ENCODE measurements at regions not wholly inside any gene's neighbourhood (a gene's known extent, or its start where the extent isn't known, plus 50 kb on each side); places are given as distances from the start of the nearest gene placed in this dataset.

GRCh38 chr5:159655757-159656409 is 260.4 kb upstream of the ADRA1B start:
- ChIA-PET RAD21 (ENCODE audit: unreplicated experiment) (no interaction called here), CTCF (no interaction called here), POLR2A (no interaction called here), SMC1A (ENCODE audit: uncharacterized antibody, unreplicated experiment) (no interaction called here)
- Histone ChIP-seq H3K79me2 (ENCODE audit: control insufficient read depth, insufficient read depth, low read length) (no peaks in the 10 kb centered on the region), H3K9me3 (replicated peaks; ENCODE audit: control insufficient read depth, insufficient read depth, low read length) (no peaks in the 10 kb centered on the region), H2AFZ (ENCODE audit: control insufficient read depth, low read depth, low read length) (no peak overlapping the region), H3K9ac (ENCODE audit: control insufficient read depth, insufficient read depth, low read length) (no peak overlapping the region), H3K27me3 (replicated peaks in 1 of 2; ENCODE audit: control insufficient read depth in 2 of 2, insufficient read depth in 2 of 2, low read length in 1 of 2) (no peaks in the 10 kb centered on the region), H3K4me1 (ENCODE audit: control insufficient read depth, insufficient read depth, low read length) (no peaks in the 10 kb centered on the region), H3K36me3 (ENCODE audit: control insufficient read depth in 2 of 2, insufficient read depth in 2 of 2, low read length in 1 of 2) (no peaks in the 10 kb centered on the region), H3K4me2 (ENCODE audit: control insufficient read depth, insufficient read depth) (no peak overlapping the region), H3K27ac (ENCODE audit: control insufficient read depth, insufficient read depth) (no peak overlapping the region), H3K4me3 (no peak overlapping the region), H4K20me1 (ENCODE audit: control insufficient read depth, insufficient read depth) (0 out of 2 replicates have a peak, but pooled peaks cover 3% of the 10 kb centered on the region)
- FAIRE-seq (no peak), DNase-seq (ENCODE audit: low read depth, low spot score) (no peak), ATAC-seq (no peak)
- intact Hi-C loops (cut with micrococcal nuclease; ENCODE audit: unreplicated experiment) (no loop called here), in situ Hi-C loops (cut with MboI) (no loop called here)
- no peak for TF ChIP-seq KDM1A (IDR thresholded peaks at IDR 0.05; ENCODE audit: borderline replicate concordance)
- no peak for TF ChIP-seq BACH1 (IDR thresholded peaks at IDR 0.05; ENCODE audit: borderline replicate concordance)
- TF ChIP-seq SP1 (IDR thresholded peaks at IDR 0.05; ENCODE audit: low read depth, low read length) = no peak
- no peak for TF ChIP-seq TCF12 (IDR thresholded peaks at IDR 0.05; ENCODE audit: low read depth, low read length)
- TF ChIP-seq ESRRA (IDR thresholded peaks at IDR 0.05; ENCODE audit: low read length) = no peak
- TF ChIP-seq USF1 (IDR thresholded peaks at IDR 0.05; ENCODE audit: borderline replicate concordance, extremely low read length, insufficient read depth, low read depth, low read length) = no peak
- no peak for TF ChIP-seq HCFC1 (IDR thresholded peaks at IDR 0.05; ENCODE audit: low read length)
- TF ChIP-seq CBX3 (IDR thresholded peaks at IDR 0.05; ENCODE audit: borderline replicate concordance, low read depth) = no peak
- no peak for TF ChIP-seq MTA3 (IDR thresholded peaks at IDR 0.05; ENCODE audit: borderline replicate concordance, low read length)
- BruUV-seq (replicated peaks) = no TSS peak
- WGBS (ENCODE audit: insufficient coverage, insufficient replicate concordance, low lambda C conversion rate, missing lambda C conversion rate) = 20% methylated on average over 3 of the region's 3 CpGs

All from GM12878 (cell line).